ENCODE measurements at regions not wholly inside any gene's neighbourhood (a gene's known extent, or its start where the extent isn't known, plus 50 kb on each side); places are given as distances from the start of the nearest gene placed in this dataset.

DNA sequence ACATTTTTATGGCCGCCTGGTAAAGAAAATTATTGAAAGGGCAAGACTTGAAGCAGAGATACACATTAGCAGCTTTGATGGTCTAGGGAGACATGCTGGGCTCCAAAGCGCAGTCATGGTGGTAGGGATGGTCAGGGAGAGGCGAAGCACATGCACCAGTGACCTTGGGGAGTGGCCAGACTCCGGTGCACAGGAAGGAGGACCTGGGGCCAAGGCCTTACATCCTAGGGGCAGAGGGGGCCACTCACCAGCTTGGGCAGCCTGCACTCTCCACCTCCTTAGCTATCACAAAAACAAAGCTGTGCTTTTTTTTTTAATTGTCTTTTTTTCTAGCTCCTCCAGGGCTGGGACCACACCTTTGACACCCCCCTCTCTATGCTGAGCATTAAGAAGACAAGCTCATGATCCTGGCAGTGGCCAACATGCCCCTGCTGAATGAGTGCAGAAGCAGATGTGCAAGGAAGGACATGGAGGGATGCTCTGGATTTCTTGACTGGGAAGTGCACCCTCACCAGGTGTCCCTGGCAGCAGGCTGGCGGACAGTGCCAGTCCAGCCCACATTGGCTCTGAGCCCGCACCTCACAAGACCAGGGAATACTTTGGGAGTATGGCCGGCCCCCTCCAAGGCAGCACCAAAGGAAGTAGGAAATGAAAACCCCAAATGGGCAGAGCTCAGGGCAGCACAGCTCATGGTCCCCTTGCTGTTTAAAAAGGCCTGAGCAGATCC, 619.9 kb downstream of the TBC1D22A start:
- 76 to 81% (median 79%) methylated on average over 6 to 7 of the region's 7 CpGs for WGBS, 5 donors
- H3K27me3 ChIP-seq = peaks cover 0 to 17% (median 0%) of the 10 kb centered on the region in 3 donors
- TF ChIP-seq POLR2AphosphoS5 (IDR thresholded peaks at IDR 0.05) = no peak
- TF ChIP-seq, protein P1, sequence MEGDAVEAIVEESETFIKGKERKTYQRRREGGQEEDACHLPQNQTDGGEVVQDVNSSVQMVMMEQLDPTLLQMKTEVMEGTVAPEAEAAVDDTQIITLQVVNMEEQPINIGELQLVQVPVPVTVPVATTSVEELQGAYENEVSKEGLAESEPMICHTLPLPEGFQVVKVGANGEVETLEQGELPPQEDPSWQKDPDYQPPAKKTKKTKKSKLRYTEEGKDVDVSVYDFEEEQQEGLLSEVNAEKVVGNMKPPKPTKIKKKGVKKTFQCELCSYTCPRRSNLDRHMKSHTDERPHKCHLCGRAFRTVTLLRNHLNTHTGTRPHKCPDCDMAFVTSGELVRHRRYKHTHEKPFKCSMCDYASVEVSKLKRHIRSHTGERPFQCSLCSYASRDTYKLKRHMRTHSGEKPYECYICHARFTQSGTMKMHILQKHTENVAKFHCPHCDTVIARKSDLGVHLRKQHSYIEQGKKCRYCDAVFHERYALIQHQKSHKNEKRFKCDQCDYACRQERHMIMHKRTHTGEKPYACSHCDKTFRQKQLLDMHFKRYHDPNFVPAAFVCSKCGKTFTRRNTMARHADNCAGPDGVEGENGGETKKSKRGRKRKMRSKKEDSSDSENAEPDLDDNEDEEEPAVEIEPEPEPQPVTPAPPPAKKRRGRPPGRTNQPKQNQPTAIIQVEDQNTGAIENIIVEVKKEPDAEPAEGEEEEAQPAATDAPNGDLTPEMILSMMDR (IDR thresholded peaks at IDR 0.05) = no peak
- no peak for TF ChIP-seq POLR2A (IDR thresholded peaks at IDR 0.05)
- TF ChIP-seq EP300 (IDR thresholded peaks at IDR 0.05) = no peak

GRCh38 chr22:47381240-47381639, 618.8 kb downstream of the TBC1D22A start:
- no peak for DNase-seq
- H3K9me3 ChIP-seq = no peaks in the 10 kb centered on the region
- H3K27me3 ChIP-seq = peaks cover 0 to 15% (median 0%) of the 10 kb centered on the region in 3 donors
- intact Hi-C loops (cut with DNase I; ENCODE audit: low total_unique reads) = no loop called here
- H3K4me1 ChIP-seq = no peaks in the 10 kb centered on the region
- WGBS, 5 donors = 81 to 88% (median 83%) methylated on average over 9 to 14 of the region's 14 CpGs
- TF ChIP-seq POLR2AphosphoS5 (IDR thresholded peaks at IDR 0.05) (no peak), POLR2A (IDR thresholded peaks at IDR 0.05) (no peak), EP300 (IDR thresholded peaks at IDR 0.05) (no peak)
- TF ChIP-seq, protein P1 (IDR thresholded peaks at IDR 0.05) = no peak
- H3K36me3 ChIP-seq = no peaks in the 10 kb centered on the region
- no peak overlapping the region for H3K4me3 ChIP-seq
- no peak overlapping the region for H3K27ac ChIP-seq

More for the DNA sequence above, 619.9 kb downstream of the TBC1D22A start:
- no peaks in the 10 kb centered on the region for H3K9me3 ChIP-seq
- no peak overlapping the region for H3K4me3 ChIP-seq
- H3K27ac ChIP-seq = no peak overlapping the region
- no peaks in the 10 kb centered on the region for H3K36me3 ChIP-seq
- DNase-seq = no peak
- intact Hi-C loops (cut with DNase I; ENCODE audit: low total_unique reads) = no loop called here
- no peaks in the 10 kb centered on the region for H3K4me1 ChIP-seq

DNA sequence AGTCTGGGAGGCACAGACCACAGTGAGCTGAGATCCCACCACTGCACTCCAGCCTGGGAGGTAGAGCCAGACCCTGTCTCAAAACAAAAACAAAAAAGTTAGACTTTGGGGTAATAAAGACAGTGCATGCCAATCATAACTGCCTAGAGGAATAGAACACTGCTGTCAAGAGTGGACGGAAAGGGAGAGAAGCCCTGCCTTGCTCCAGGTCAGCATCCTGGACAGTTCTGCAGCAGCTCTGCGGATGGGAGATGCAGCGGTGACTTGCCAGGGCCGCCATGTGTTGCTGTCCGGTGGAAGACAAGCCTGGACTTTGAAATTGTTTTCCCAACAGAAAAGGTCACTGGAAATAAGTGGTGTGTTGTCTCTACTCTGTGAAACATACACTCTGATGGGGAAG, 618.2 kb downstream of the TBC1D22A start:
- Histone ChIP-seq H3K4me3 (no peak overlapping the region), H3K36me3 (no peaks in the 10 kb centered on the region), H3K9me3 (no peaks in the 10 kb centered on the region), H3K27ac (no peak overlapping the region), H3K27me3 (peaks cover 0 to 19% (median 0%) of the 10 kb centered on the region in 3 donors), H3K4me1 (no peaks in the 10 kb centered on the region)
- TF ChIP-seq, protein P1 (IDR thresholded peaks at IDR 0.05) = no peak
- TF ChIP-seq POLR2A (IDR thresholded peaks at IDR 0.05) = no peak
- no peak for TF ChIP-seq POLR2AphosphoS5 (IDR thresholded peaks at IDR 0.05)
- no peak for TF ChIP-seq EP300 (IDR thresholded peaks at IDR 0.05)
- intact Hi-C loops (cut with DNase I; ENCODE audit: low total_unique reads) = no loop called here
- 82 to 95% (median 85%) methylated on average over 5 of the region's 5 CpGs for WGBS, 5 donors
- no peak for DNase-seq

GRCh38 chr22:47379037-47379436, 616.6 kb downstream of the TBC1D22A start:
- Histone ChIP-seq H3K27me3 (peaks cover 0 to 33% (median 0%) of the 10 kb centered on the region in 3 donors), H3K4me3 (no peak overlapping the region), H3K4me1 (no peaks in the 10 kb centered on the region), H3K9me3 (no peaks in the 10 kb centered on the region), H3K27ac (no peak overlapping the region), H3K36me3 (no peaks in the 10 kb centered on the region)
- DNase-seq = no peak
- intact Hi-C loops (cut with DNase I; ENCODE audit: low total_unique reads) = no loop called here
- no peak for TF ChIP-seq POLR2AphosphoS5 (IDR thresholded peaks at IDR 0.05)
- TF ChIP-seq, protein P1 (IDR thresholded peaks at IDR 0.05) = no peak
- TF ChIP-seq EP300 (IDR thresholded peaks at IDR 0.05) = no peak
- TF ChIP-seq POLR2A (IDR thresholded peaks at IDR 0.05) = no peak
- WGBS, 5 donors = 79 to 98% (median 87%) methylated on average over 5 to 31 of the region's 37 CpGs
